Smooth muscle cell (in vitro differentiated cells): ENCODE measurements at regions not wholly inside any gene's neighbourhood (a gene's known extent, or its start where the extent isn't known, plus 50 kb on each side); places are given as distances from the start of the nearest gene placed in this dataset.

Source experiments
- DNase-seq: peaks from one replicate; lab custom pipeline; 2025; ENCODE audit not compliant: unreplicated experiment; lab: John Stamatoyannopoulos, UW
- H2AFZ ChIP-seq: fragments of 200-600 bp; sonication (generic); 2 replicates; pipeline ENCODE4 v1.6.0; 2016; ENCODE audit warnings: antibody characterized with exemption, low read depth, mild to moderate bottlenecking
- H3F3A ChIP-seq: fragments of 200-600 bp; sonication (generic); 2 replicates; pipeline ENCODE4 v1.6.0; 2017; ENCODE audit warnings: antibody characterized with exemption, low read depth
- H3K27ac ChIP-seq: fragments of 200-600 bp; sonication (generic); 2 replicates; pipeline ENCODE4 v1.5.1; 2016; ENCODE audit warnings: low read depth, mild to moderate bottlenecking
- H3K27me3 ChIP-seq: fragments of 200-600 bp; sonication (generic); 2 replicates; pipeline ENCODE4 v1.6.1; 2016; ENCODE audit warnings: low read depth, mild to moderate bottlenecking
- H3K36me3 ChIP-seq: fragments of 200-600 bp; sonication (generic); 2 replicates; pipeline ENCODE4 v1.5.1; 2016; ENCODE audit warnings: low read depth
- H3K4me1 ChIP-seq: fragments of 200-600 bp; sonication (generic); 2 replicates; pipeline ENCODE4 v1.5.1; 2016; ENCODE audit warnings: low read depth
- H3K4me2 ChIP-seq: fragments of 200-600 bp; sonication (generic); 2 replicates; pipeline ENCODE4 v1.6.0; 2016; ENCODE audit warnings: mild to moderate bottlenecking
- H3K4me3 ChIP-seq: fragments of 200-600 bp; sonication (generic); 2 replicates; pipeline ENCODE4 v1.5.1; 2016; ENCODE audit warnings: mild to moderate bottlenecking
- H3K79me2 ChIP-seq: fragments of 200-600 bp; sonication (generic); 2 replicates; pipeline ENCODE4 v1.6.0; 2016; ENCODE audit warnings: low read depth, mild to moderate bottlenecking
- H3K9ac ChIP-seq: fragments of 200-600 bp; sonication (generic); 2 replicates; pipeline ENCODE4 v1.6.0; 2016; ENCODE audit warnings: low read depth
- H3K9me3 ChIP-seq: fragments of 200-600 bp; sonication (generic); replicated peaks from 2 replicates; pipeline ENCODE4 v1.5.1; 2016; ENCODE audit warnings: low read depth
- H4K20me1 ChIP-seq: fragments of 200-600 bp; sonication (generic); 2 replicates; pipeline ENCODE4 v1.6.0; 2016; ENCODE audit warnings: low read depth
- CTCF ChIP-seq: fragments of 200-600 bp; sonication (generic); IDR thresholded peaks from 2 replicates; pipeline ENCODE4 v1.5.1; 2017; ENCODE audit warnings: borderline replicate concordance, mild to moderate bottlenecking, antibody characterized with exemption; ENCODE audit not compliant: insufficient read depth, poor library complexity, severe bottlenecking
- WGBS: methylation state at CpG from one replicate; pipeline ENCODE4 v1.1.7; 2016; ENCODE audit warnings: low lambda C conversion rate; 5-methylcytosine and 5-hydroxymethylcytosine counted together

GRCh38 chr2:56082665-56083064 lies 101.1 kb upstream of the CCDC85A start:
- no peak for TF ChIP-seq CTCF
- no peaks in the 10 kb centered on the region for H3K4me1 ChIP-seq
- no peak overlapping the region for H3K27ac ChIP-seq
- H3K9me3 ChIP-seq: no peaks in the 10 kb centered on the region
- H3K27me3 ChIP-seq: peaks cover 4% of the 10 kb centered on the region
- no peak overlapping the region for H3K4me3 ChIP-seq
- no peak overlapping the region for H3K9ac ChIP-seq
- H4K20me1 ChIP-seq: no peaks in the 10 kb centered on the region
- WGBS: 86% methylated on average over 4 of the region's 4 CpGs
- no peaks in the 10 kb centered on the region for H3K36me3 ChIP-seq
- no peaks in the 10 kb centered on the region for H3F3A ChIP-seq
- no peak overlapping the region for H3K4me2 ChIP-seq
- DNase-seq: no peak
- H3K79me2 ChIP-seq: no peaks in the 10 kb centered on the region
- H2AFZ ChIP-seq: no peak overlapping the region

- Histone ChIP-seq H3K4me2 (no peak overlapping the region), H4K20me1 (no peaks in the 10 kb centered on the region), H3K9ac (no peak overlapping the region), H3K27ac (no peak overlapping the region), H3K36me3 (no peaks in the 10 kb centered on the region), H3F3A (no peaks in the 10 kb centered on the region), H3K27me3 (peaks cover under 1% of the 10 kb centered on the region), H3K9me3 (no peaks in the 10 kb centered on the region), H2AFZ (no peak overlapping the region), H3K4me3 (no peak overlapping the region), H3K79me2 (no peaks in the 10 kb centered on the region), H3K4me1 (no peaks in the 10 kb centered on the region)
- TF ChIP-seq CTCF: no peak
- WGBS: 71% methylated on average over 5 of the region's 5 CpGs
- DNase-seq: no peak
Measured at GRCh38 chr2:56084111-56084901, 99.5 kb upstream of the CCDC85A start.

GRCh38 chr2:56086336-56086735 lies 97.5 kb upstream of the CCDC85A start:
- H3K4me3 ChIP-seq: no peak overlapping the region
- H3K27me3 ChIP-seq: peaks cover 20% of the 10 kb centered on the region
- H4K20me1 ChIP-seq: no peaks in the 10 kb centered on the region
- H3K79me2 ChIP-seq: no peaks in the 10 kb centered on the region
- H3K4me1 ChIP-seq: no peaks in the 10 kb centered on the region
- no peak overlapping the region for H3K4me2 ChIP-seq
- no peak overlapping the region for H2AFZ ChIP-seq
- no peaks in the 10 kb centered on the region for H3F3A ChIP-seq
- H3K9ac ChIP-seq: no peak overlapping the region
- H3K36me3 ChIP-seq: no peaks in the 10 kb centered on the region
- DNase-seq: no peak
- H3K9me3 ChIP-seq: no peaks in the 10 kb centered on the region
- no peak for TF ChIP-seq CTCF
- 88% methylated on average over 7 of the region's 7 CpGs for WGBS
- H3K27ac ChIP-seq: no peak overlapping the region

GRCh38 chr2:56088411-56088810 lies 95.4 kb upstream of the CCDC85A start:
- Histone ChIP-seq H3K4me1 (no peaks in the 10 kb centered on the region), H3K4me3 (no peak overlapping the region), H3K27me3 (peaks cover 22% of the 10 kb centered on the region), H3K79me2 (no peaks in the 10 kb centered on the region), H3K9ac (no peak overlapping the region), H3F3A (no peaks in the 10 kb centered on the region), H3K36me3 (no peaks in the 10 kb centered on the region), H3K27ac (no peak overlapping the region), H3K9me3 (no peaks in the 10 kb centered on the region), H4K20me1 (no peaks in the 10 kb centered on the region), H2AFZ (no peak overlapping the region), H3K4me2 (no peak overlapping the region)
- 67% methylated on average over 4 of the region's 4 CpGs for WGBS
- TF ChIP-seq CTCF: no peak
- no peak for DNase-seq
